ENCODE measurements at regions not wholly inside any gene's neighbourhood (a gene's known extent, or its start where the extent isn't known, plus 50 kb on each side); places are given as distances from the start of the nearest gene placed in this dataset.

- no peak for DNase-seq
These were observed 691.3 kb downstream of the SQOR start for GRCh38 chr15:46326173-46326572.

- no peak for DNase-seq
These were observed 694.0 kb downstream of the SQOR start for GRCh38 chr15:46328821-46329220.

- DNase-seq = no peak
These were observed 695.0 kb downstream of the SQOR start for GRCh38 chr15:46329876-46330275.

GRCh38 chr15:46331546-46331945 is 696.7 kb downstream of the SQOR start:
- DNase-seq = no peak

- DNase-seq = no peak
These were observed 708.5 kb downstream of the SQOR start for GRCh38 chr15:46343196-46343935.

GRCh38 chr15:46344115-46344724 is 709.4 kb downstream of the SQOR start:
- no peak for DNase-seq

- no peak for DNase-seq
These were observed 710.1 kb downstream of the SQOR start for GRCh38 chr15:46344915-46345314.

GRCh38 chr15:46354443-46354842 is 719.6 kb downstream of the SQOR start:
- DNase-seq = no peak

- DNase-seq = no peak
These were observed 730.7 kb downstream of the SQOR start for GRCh38 chr15:46365572-46365971.

- DNase-seq = no peak
These were observed 731.7 kb downstream of the SQOR start for GRCh38 chr15:46366360-46367007.

GRCh38 chr15:46383978-46384377 is 749.1 kb downstream of the SQOR start:
- no peak for DNase-seq

- DNase-seq = no peak
These were observed 751.5 kb downstream of the SQOR start for GRCh38 chr15:46386356-46386755.

GRCh38 chr15:46389739-46390138 is 754.9 kb downstream of the SQOR start:
- DNase-seq = no peak

GRCh38 chr15:46394463-46394862 is 759.6 kb downstream of the SQOR start:
- DNase-seq = no peak

- no peak for DNase-seq
These were observed 773.5 kb downstream of the SQOR start for GRCh38 chr15:46408312-46408711.

GRCh38 chr15:46409841-46410301 is 775.0 kb downstream of the SQOR start:
- no peak for DNase-seq

GRCh38 chr15:46410705-46411104 is 775.9 kb downstream of the SQOR start:
- no peak for DNase-seq

GRCh38 chr15:46411900-46412299 is 777.1 kb downstream of the SQOR start:
- DNase-seq = no peak

- no peak for DNase-seq
These were observed 779.0 kb downstream of the SQOR start for GRCh38 chr15:46413799-46414198.

- no peak for DNase-seq
These were observed 781.7 kb downstream of the SQOR start for GRCh38 chr15:46416544-46416943.

GRCh38 chr15:46420990-46421389 is 786.2 kb downstream of the SQOR start:
- DNase-seq = no peak

GRCh38 chr15:46441294-46442062 is 806.6 kb downstream of the SQOR start:
- DNase-seq = no peak

GRCh38 chr15:46442184-46442583 is 807.4 kb downstream of the SQOR start:
- no peak for DNase-seq
